ENCODE measurements at regions not wholly inside any gene's neighbourhood (a gene's known extent, or its start where the extent isn't known, plus 50 kb on each side); places are given as distances from the start of the nearest gene placed in this dataset.

DNA sequence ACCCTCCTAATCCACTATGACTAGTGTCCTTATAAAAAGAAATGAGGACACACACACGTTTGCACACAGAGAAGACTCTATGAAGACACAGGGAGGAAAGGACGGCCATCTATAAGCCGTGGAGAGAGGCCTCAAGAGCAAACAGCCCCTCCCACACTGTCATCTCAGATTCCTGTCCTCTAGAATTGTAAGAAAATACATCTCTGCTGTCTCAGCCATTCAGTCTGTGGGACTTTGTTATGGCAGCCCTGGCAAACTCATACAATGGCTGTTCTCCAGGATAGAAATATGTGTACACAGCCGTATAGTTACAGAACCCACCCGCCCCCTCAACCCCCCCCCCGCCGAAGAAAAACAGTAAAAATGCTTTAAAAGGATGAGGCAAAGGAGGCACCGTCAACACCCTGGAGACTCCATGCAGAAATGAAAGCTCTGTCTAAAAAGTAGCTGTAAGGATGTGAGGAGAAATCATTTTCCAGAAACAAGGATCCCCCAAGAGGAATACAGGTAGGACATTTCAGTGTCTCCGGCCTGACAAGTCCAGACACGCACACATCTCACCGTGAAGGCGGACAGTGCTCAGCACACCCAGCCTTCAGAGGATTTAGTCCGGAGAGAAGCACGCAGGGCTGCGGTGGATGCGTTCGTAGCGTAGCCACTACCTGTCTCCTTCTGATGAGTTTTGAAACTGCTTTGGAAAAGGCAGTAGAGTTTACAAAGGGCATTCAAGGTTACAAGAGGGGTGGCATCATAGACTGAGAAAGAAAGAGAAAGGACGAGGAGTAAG lies 110.8 kb upstream of the ERCC6L2 start:
- CTCF ChIA-PET = no interaction called here
- DNase-seq (ENCODE audit: low read depth, low spot score) = no peak

More for the DNA sequence above, 110.8 kb upstream of the ERCC6L2 start:
- Histone ChIP-seq H2AFZ (ENCODE audit: low read depth, low read length, poor library complexity, severe bottlenecking) (no peak overlapping the region), H3K27ac (ENCODE audit: low read depth, low read length) (no peak overlapping the region), H3K79me2 (ENCODE audit: insufficient read depth, low read length) (no peaks in the 10 kb centered on the region), H3K4me1 (ENCODE audit: control insufficient read depth in 1 of 2, insufficient read depth in 2 of 2, low read length in 2 of 2) (no peaks in the 10 kb centered on the region), H3K9me3 (ENCODE audit: control insufficient read depth in 1 of 2, insufficient read depth in 1 of 2, low read depth in 1 of 2, low read length in 2 of 2) (no peaks in the 10 kb centered on the region), H3K4me3 (replicated peaks in 1 of 2; ENCODE audit: low read depth in 1 of 2, low read length in 2 of 2) (no peak overlapping the region), H3K4me2 (ENCODE audit: low read length) (no peak overlapping the region), H4K20me1 (ENCODE audit: insufficient read depth) (no peaks in the 10 kb centered on the region), H3K9ac (ENCODE audit: low read length) (no peak overlapping the region), H3K36me3 (ENCODE audit: control insufficient read depth in 1 of 2, insufficient read depth in 2 of 2, low read length in 2 of 2) (no peaks in the 10 kb centered on the region), H3K27me3 (ENCODE audit: insufficient read depth, low read length) (no peaks in the 10 kb centered on the region), H3K9me2 (ENCODE audit: insufficient read depth) (no peaks in the 10 kb centered on the region)
- intact Hi-C loops (cut with micrococcal nuclease) = no loop called here
- TF ChIP-seq JUND (IDR thresholded peaks at IDR 0.05) = no peak
- TF ChIP-seq POLR2A (IDR thresholded peaks at IDR 0.05; ENCODE audit: borderline replicate concordance, extremely low read depth, insufficient read depth, insufficient read length) = no peak
- TF ChIP-seq SP1 (IDR thresholded peaks at IDR 0.05; ENCODE audit: low read depth) = no peak
- no peak for TF ChIP-seq CBX3 (IDR thresholded peaks at IDR 0.05; ENCODE audit: low read depth)
- TF ChIP-seq ZNF274 (IDR thresholded peaks at IDR 0.05; ENCODE audit: low read depth, low read length) = no peak
- no peak for TF ChIP-seq ZFX (IDR thresholded peaks at IDR 0.05)
- no peak for TF ChIP-seq RAD21 (IDR thresholded peaks at IDR 0.05; ENCODE audit: low read depth)
- TF ChIP-seq, protein P1, sequence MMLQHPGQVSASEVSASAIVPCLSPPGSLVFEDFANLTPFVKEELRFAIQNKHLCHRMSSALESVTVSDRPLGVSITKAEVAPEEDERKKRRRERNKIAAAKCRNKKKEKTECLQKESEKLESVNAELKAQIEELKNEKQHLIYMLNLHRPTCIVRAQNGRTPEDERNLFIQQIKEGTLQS (IDR thresholded peaks at IDR 0.05) = no peak
- TF ChIP-seq, protein P2, sequence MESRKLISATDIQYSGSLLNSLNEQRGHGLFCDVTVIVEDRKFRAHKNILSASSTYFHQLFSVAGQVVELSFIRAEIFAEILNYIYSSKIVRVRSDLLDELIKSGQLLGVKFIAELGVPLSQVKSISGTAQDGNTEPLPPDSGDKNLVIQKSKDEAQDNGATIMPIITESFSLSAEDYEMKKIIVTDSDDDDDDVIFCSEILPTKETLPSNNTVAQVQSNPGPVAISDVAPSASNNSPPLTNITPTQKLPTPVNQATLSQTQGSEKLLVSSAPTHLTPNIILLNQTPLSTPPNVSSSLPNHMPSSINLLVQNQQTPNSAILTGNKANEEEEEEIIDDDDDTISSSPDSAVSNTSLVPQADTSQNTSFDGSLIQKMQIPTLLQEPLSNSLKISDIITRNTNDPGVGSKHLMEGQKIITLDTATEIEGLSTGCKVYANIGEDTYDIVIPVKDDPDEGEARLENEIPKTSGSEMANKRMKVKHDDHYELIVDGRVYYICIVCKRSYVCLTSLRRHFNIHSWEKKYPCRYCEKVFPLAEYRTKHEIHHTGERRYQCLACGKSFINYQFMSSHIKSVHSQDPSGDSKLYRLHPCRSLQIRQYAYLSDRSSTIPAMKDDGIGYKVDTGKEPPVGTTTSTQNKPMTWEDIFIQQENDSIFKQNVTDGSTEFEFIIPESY (IDR thresholded peaks at IDR 0.05; ENCODE audit: extremely low read depth, insufficient replicate concordance, low read length) = no peak
- no peak for TF ChIP-seq CEBPB (IDR thresholded peaks at IDR 0.05; ENCODE audit: low read depth)
- TF ChIP-seq SRF (IDR thresholded peaks at IDR 0.05; ENCODE audit: low read depth) = no peak
- no peak for TF ChIP-seq TCF7L2 (IDR thresholded peaks at IDR 0.05; ENCODE audit: borderline replicate concordance, extremely low read depth, insufficient read depth, insufficient read length)
- no peak for TF ChIP-seq YY1 (IDR thresholded peaks at IDR 0.05; ENCODE audit: extremely low read depth, insufficient replicate concordance, low read depth, low read length)
- TF ChIP-seq MAX (IDR thresholded peaks at IDR 0.05) = no peak
- ChIA-PET POLR2A (no interaction called here), RAD21 (ENCODE audit: low non-redundant PET in 1 of 2, low total read pairs in 2 of 2, uncharacterized antibody in 2 of 2, unreplicated experiment in 2 of 2) (no interaction called here)
- no peak for ATAC-seq
- BruUV-seq (replicated peaks) = no TSS peak
